GM08714 (cell line): ENCODE measurements at regions not wholly inside any gene's neighbourhood (a gene's known extent, or its start where the extent isn't known, plus 50 kb on each side); places are given as distances from the start of the nearest gene placed in this dataset.

ENCODE experiments used
- H3K4me3 ChIP-seq: fragments of 200-500 bp; sonication (Bioruptor generic); 2 replicates; pipeline ENCODE4 v1.5.1; 2014; ENCODE audit warnings: mild to moderate bottlenecking, low read length, inconsistent platforms
- ZNF274 ChIP-seq: IDR thresholded peaks from 2 replicates; pipeline ENCODE4 v1.6.1; 2012; ENCODE audit warnings: mild to moderate bottlenecking, low read depth, low read length

DNA sequence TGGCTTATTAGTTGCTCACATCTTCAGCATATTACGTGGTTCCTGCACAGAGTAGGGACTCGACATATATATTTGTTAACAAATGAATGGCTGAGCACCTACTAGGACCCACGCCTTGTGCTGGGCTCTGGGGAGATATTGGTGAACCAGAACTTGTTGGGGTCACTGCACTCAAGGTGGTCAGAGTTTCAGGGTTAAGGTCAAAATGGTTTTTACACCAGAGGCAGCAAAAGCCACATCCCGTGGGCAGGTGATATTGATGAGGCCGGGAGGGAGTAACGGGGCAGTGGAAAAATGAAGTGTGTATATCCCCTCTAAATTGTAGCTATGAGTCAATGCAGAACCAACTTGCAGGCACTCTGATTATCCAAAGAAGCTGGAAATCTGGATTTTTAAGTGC lies 136.5 kb upstream of the KLF4 start:
- H3K4me3 ChIP-seq = no peak overlapping the region
- no peak for TF ChIP-seq ZNF274

- no peak for TF ChIP-seq ZNF274
- no peak overlapping the region for H3K4me3 ChIP-seq
These were observed 135.9 kb upstream of the KLF4 start for GRCh38 chr9:107625383-107625984.

DNA sequence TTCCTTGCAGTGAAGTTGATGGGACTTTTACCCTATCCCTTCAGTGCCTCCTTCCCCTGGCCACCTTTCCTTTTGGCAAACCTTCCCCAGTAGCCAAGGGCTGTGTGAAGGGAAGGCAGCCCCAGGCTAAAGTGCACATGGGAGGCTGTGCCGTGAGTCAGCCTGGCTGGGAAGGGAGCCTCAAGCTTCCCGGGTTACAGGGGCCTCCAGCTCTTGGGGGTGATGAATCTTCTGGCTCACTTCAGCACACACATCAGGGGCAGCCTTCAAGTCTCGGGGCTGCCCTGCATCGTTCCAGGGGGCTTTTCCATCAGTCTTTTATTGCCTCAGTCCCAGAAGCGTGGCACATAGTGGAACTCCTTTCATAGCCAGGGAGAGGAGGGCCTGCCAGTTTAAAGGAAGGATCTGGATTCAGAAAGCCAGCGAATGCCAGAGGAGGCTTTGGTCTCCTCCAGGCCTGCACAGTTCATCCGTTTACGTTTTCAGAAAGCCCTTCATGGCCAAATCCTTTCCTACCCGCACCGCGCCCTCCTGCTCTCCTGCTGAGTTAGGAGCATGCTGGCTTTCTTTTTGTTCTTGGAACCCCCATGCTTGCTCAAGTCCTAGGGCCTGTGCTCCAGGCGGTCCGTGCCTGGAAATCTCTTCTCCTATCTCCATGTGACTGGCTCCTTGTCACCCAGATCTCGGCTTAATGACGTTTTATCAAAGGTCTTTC lies 134.8 kb upstream of the KLF4 start:
- TF ChIP-seq ZNF274 = no peak

DNA sequence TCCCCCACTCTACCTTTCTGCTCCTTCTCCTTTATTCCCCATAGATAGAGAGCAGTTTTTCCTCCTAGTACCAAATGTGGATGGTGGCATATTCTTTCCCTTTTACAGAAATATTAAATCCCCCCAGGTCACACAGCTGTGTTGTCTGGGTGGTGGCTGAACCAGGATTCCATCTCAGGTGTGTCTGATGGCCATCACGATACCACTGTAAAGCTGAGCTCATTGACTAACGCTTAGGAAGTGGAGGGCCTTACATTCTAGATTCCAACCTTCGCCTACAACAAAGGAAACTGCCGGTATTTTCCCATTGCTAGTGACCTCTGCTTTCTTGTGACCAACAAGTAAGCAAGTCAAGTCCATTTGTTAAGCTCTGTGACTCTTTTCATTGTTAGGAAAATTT lies 131.9 kb upstream of the KLF4 start:
- no peak overlapping the region for H3K4me3 ChIP-seq
- no peak for TF ChIP-seq ZNF274

More for the DNA sequence above, 134.8 kb upstream of the KLF4 start:
- no peak overlapping the region for H3K4me3 ChIP-seq

DNA sequence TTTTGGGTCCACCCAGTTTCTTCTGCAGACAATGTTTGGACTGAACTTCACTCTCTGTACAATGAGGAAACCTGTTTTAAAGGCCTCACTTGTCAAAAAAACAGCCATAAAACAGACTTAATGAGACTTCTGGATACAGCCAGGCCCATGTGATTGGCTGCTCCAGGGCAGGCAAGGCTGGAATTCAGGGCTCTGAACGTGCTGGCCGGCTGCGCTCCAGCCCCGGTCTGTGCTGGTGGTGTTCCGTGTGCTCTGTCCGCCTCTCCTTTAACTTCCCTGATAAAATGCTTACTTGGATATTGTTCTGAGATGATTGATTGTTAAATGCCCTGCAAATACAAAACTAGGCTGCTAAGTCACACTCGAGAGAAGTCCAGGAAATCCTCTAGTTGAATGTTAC lies 131.2 kb upstream of the KLF4 start:
- no peak for TF ChIP-seq ZNF274
- H3K4me3 ChIP-seq = no peak overlapping the region

- TF ChIP-seq ZNF274 = no peak
- H3K4me3 ChIP-seq = no peak overlapping the region
These were observed 130.7 kb upstream of the KLF4 start for GRCh38 chr9:107620236-107620635.

DNA sequence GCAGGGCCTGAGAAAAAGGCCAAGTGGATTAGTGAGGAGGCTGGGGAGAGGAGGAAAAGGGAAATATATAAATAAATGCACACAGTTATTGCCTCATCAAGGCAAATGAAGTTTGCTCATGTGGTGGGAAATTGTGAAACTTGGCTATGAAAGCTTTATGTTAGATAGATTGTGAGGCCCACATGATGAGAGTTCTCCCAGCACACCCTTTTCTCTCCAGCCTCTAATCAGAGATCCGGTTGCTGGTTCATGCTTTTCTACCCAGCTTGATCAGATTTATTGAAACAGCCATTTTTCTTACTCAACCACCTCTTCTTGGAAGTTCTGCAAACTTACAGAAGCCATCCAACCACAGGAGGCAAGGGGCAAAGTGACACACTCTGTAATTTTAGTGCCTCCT lies 125.8 kb upstream of the KLF4 start:
- TF ChIP-seq ZNF274 = no peak
- no peak overlapping the region for H3K4me3 ChIP-seq

DNA sequence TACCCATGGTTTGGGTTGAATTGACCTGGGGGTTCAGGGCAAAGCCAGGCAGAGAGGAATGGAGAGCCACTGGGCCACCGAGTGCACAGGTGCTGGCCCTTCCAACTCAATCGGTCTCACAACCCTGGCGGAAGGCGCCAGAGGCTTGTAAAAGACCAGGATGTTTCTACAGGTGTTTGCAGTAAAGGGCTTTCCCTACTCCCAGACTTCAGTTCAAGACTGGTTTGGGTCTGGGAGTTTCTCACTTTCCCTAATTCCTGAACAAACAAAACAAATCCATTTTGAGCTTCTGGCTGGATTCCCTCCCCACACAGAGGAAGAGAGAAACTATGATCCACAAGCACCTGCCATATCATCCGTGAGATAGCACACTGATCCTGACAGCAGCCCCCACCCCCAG lies 125.2 kb upstream of the KLF4 start:
- TF ChIP-seq ZNF274 = no peak

DNA sequence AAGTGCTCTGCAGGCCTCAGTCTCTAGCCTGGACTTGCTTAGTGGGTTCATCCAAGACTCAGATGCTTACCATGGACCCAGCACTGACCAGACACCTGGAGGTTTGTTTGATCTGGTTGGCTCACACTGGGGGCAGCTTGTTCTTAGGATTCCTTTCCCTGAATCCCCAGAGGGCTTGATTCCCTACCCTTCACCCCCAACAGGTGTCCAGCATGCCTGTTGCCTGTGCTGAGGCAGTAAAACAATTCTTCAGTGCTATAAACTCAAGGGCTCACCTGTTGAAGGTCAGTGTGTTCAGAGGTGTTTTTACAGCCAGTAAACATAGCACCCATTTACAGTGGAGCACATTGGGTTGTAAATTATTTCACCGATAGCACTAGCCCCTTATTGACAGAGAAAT lies 123.8 kb upstream of the KLF4 start:
- no peak overlapping the region for H3K4me3 ChIP-seq
- no peak for TF ChIP-seq ZNF274

More for the DNA sequence above, 125.2 kb upstream of the KLF4 start:
- H3K4me3 ChIP-seq = no peak overlapping the region

- H3K4me3 ChIP-seq = no peak overlapping the region
- no peak for TF ChIP-seq ZNF274
These were observed 122.6 kb upstream of the KLF4 start for GRCh38 chr9:107612136-107612535.

DNA sequence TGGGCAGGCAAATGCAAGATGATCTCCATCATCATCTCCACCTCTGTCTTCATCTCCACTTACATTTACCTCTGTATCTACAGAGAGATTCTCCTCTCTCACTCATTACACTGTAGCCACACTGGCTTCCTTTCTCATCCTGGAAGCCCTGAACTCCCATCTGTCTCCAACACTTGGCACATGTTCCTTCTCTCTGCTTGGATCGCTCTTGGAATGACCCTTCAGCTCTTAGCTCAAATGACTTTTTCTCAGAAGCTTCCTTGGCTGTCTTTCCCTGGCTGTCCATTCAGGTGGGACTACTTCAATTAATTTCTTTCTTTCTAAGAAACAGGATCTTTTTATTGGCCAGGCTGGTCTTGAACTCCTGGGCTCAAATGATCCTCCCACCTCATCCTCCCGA lies 120.0 kb upstream of the KLF4 start:
- TF ChIP-seq ZNF274 = no peak
- H3K4me3 ChIP-seq = no peak overlapping the region

DNA sequence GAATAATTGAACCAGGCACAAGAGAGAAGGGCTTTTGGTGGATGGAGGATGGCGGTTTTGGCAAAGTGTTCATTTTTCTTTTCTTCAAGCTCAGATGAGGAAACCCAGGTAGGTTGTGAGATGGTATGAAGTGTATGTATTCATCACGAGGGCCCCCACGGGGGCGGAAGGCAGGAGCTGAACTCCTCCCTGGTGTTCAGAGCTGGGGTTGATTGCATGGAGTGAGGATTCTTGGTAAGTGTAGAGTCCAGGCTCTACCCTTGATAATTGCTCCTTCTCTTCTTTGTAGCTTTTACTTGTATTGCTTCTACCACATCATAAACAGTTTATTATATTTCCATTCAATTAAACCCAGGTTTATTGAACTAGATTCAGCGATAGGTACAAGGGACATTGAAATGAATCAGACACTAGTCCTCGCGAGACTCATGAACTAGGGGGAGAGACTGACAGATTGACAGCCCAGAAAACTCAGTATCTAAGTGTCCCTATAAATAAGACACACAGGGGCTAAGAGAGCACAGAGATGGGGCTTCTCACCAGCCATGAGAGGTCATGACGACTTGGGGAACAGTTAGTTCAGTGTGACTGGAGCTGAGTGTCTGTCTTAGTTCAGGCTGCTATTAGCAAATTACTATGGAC lies 116.7 kb upstream of the KLF4 start:
- no peak for TF ChIP-seq ZNF274
- H3K4me3 ChIP-seq = no peak overlapping the region

DNA sequence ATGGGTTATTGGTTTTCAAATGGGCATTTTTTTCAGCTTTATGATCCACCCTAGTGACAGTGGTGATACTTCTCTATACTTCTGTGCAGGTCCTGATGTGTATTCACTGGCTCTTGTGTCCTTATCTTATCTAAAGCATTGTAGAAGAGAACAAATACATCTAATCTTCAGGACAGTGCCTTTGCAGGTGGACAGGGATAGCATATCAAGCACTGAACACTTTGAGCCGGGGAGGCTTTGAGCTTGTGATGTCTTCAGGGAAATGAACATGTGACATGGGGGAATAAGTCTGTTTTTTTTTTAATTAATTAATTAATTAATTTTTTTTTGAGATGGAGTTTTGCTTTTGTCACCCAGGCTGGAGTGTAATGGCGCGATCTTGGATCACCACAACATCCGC lies 115.5 kb upstream of the KLF4 start:
- no peak for TF ChIP-seq ZNF274

DNA sequence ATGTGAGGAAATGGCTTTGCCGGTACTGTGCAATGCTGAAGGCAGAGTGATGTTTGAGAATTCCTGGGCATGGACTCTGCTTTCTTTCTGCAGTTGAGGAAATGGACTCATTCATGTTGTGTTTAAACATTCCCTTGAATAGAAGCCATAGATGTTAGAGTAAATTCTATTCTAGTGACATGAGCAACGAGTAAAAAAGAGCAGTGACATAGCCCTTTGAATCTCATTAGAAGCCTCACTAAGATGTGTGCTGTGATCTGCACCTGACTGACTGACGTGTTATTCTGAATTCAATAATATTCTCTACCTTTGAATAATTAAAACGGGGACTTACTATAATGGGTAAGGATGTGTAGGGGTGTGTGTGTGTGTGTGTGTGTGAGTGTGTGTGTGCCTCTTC lies 113.7 kb upstream of the KLF4 start:
- no peak for TF ChIP-seq ZNF274
- H3K4me3 ChIP-seq = no peak overlapping the region

More for the DNA sequence above, 115.5 kb upstream of the KLF4 start:
- no peak overlapping the region for H3K4me3 ChIP-seq

DNA sequence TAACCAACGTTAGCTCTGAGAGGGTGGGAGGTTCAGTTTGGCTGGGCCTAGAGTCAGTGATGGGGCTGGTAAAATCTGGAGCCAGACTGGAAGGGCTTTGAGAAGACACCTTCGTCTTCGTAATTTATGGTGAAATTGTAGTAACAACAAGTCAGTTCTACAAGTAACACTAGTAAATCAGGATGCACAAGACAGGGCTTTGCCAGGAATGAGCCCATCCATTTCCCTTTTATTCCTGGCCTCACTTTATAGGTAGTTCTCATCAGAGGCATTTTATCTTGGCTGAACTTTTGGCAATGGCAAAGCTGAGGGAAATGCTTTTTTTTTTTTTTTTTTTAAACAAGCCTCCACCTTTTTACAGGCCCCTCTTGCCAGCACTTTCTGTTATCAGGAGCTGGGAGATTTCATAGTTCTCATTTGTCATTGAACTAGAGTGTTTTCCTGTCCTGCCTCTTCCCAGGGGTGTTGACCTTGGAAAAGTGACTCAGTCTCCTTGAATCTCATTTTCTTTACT lies 110.5 kb upstream of the KLF4 start:
- TF ChIP-seq ZNF274 = no peak
- H3K4me3 ChIP-seq = no peak overlapping the region
